PC-3 (cell line): ENCODE measurements at regions not wholly inside any gene's neighbourhood (a gene's known extent, or its start where the extent isn't known, plus 50 kb on each side); places are given as distances from the start of the nearest gene placed in this dataset.

Experiments used
- ATAC-seq: fragments of 200-7000 bp; cut with Tn5 transposase; 2 replicates; pipeline ENCODE4 v1.9.1; 2020; ENCODE audit warnings: mild to moderate bottlenecking, moderate library complexity
- BruUV-seq: library from RNA; stranded (reverse); fragments of 400-500 nt; replicated peaks from 2 replicates; lab custom pipeline; 2021; lab: Mats Ljungman, UMichigan
- CTCF ChIA-PET: fragments of 300-600 bp; sonication (Branson Sonifier 250); formaldehyde crosslinking; loops from one replicate; lab custom pipeline; 2022; ENCODE audit warnings: antibody characterized with exemption; lab: Charles Lee
- POLR2A ChIA-PET: fragments of 300-600 bp; sonication (Branson Sonifier 250); formaldehyde crosslinking; loops from one replicate; lab custom pipeline; 2022; ENCODE audit warnings: antibody characterized with exemption; ENCODE audit not compliant: unreplicated experiment; lab: Charles Lee
- DNase-seq: peaks from one replicate; pipeline ENCODE4 v3.0.0-alpha.2; 2015
- H2AFZ ChIP-seq: fragments of 300-600 bp; sonication (generic); 2 replicates; pipeline ENCODE4 v1.6.0; 2016; ENCODE audit warnings: antibody characterized with exemption, low read length
- H3F3A ChIP-seq: fragments of 300-600 bp; sonication (generic); one replicate; pipeline ENCODE4 v1.6.0; 2017; ENCODE audit warnings: antibody characterized with exemption, low read length, control low read depth, mild to moderate bottlenecking; ENCODE audit not compliant: unreplicated experiment
- H3K27ac ChIP-seq: fragments of 300-600 bp; sonication (generic); 2 replicates; pipeline ENCODE4 v1.5.1; 2016; ENCODE audit warnings: mild to moderate bottlenecking, low read length
- H3K27me3 ChIP-seq: fragments of 300-600 bp; sonication (generic); 2 replicates; pipeline ENCODE4 v1.6.1; 2016; ENCODE audit warnings: low read length, mixed read lengths
- H3K36me3 ChIP-seq: fragments of 300-600 bp; sonication (generic); 2 replicates; pipeline ENCODE4 v1.6.1; 2016; ENCODE audit warnings: low read depth, mixed run types, low read length, mixed read lengths
- H3K4me1 ChIP-seq: fragments of 300-600 bp; sonication (generic); 2 replicates; pipeline ENCODE4 v1.5.1; 2016; ENCODE audit warnings: low read length; ENCODE audit not compliant: insufficient read depth
- H3K4me2 ChIP-seq: fragments of 300-600 bp; sonication (generic); 2 replicates; pipeline ENCODE4 v1.6.0; 2016; ENCODE audit warnings: low read length
- H3K4me3 ChIP-seq: fragments of 300-600 bp; sonication (generic); 2 replicates; pipeline ENCODE4 v1.5.1; 2016; ENCODE audit warnings: mild to moderate bottlenecking, low read length, mixed read lengths
- H3K79me2 ChIP-seq: fragments of 300-600 bp; sonication (generic); 2 replicates; pipeline ENCODE4 v1.6.1; 2017; ENCODE audit warnings: low read length, mixed read lengths
- H3K9ac ChIP-seq: fragments of 300-600 bp; sonication (generic); 2 replicates; pipeline ENCODE4 v1.6.0; 2016; ENCODE audit warnings: mild to moderate bottlenecking, low read length
- H3K9me2 ChIP-seq: fragments of 300-600 bp; sonication (generic); replicated peaks from 2 replicates; pipeline ENCODE4 v1.6.1; 2016; ENCODE audit warnings: mixed run types, low read length, mixed read lengths
- H3K9me3 ChIP-seq: fragments of 300-600 bp; sonication (generic); 2 replicates; pipeline ENCODE4 v1.6.1; 2016; ENCODE audit warnings: low read length, mixed read lengths
- H4K20me1 ChIP-seq: fragments of 300-600 bp; sonication (generic); 2 replicates; pipeline ENCODE4 v1.6.1; 2016; ENCODE audit warnings: low read length, mixed read lengths
- CTCF ChIP-seq: fragments of 300-600 bp; sonication (generic); conservative IDR thresholded peaks from 2 replicates; pipeline ENCODE4 v1.5.1; 2017; ENCODE audit warnings: antibody characterized with exemption, low read depth, mild to moderate bottlenecking, low read length
- EZH2 ChIP-seq: fragments of 300-600 bp; sonication (generic); IDR thresholded peaks from one replicate; pipeline ENCODE4 v1.6.1; 2017; ENCODE audit warnings: antibody characterized with exemption, mild to moderate bottlenecking, low read length; ENCODE audit not compliant: unreplicated experiment
- EZH2phosphoT487 ChIP-seq: fragments of 300-600 bp; sonication (generic); IDR thresholded peaks from 2 replicates; pipeline ENCODE4 v1.6.1; 2018; ENCODE audit warnings: mild to moderate bottlenecking, antibody characterized with exemption, low read length, borderline replicate concordance
- intact Hi-C: fragments of 100-400 bp; cut with micrococcal nuclease; formaldehyde crosslinking; loops from 2 replicates; pipeline ENCODE4 v1.9.0; 2023

GRCh38 chr2:136628490-136628889 lies 136.9 kb upstream of the THSD7B start:
- Histone ChIP-seq H3K4me1 (no peaks in the 10 kb centered on the region), H3K4me3 (no peak overlapping the region), H2AFZ (no peak overlapping the region), H3K27me3 (no peaks in the 10 kb centered on the region), H3K9me3 (no peaks in the 10 kb centered on the region), H3F3A (no peaks in the 10 kb centered on the region), H3K9me2 (no peaks in the 10 kb centered on the region), H3K79me2 (no peaks in the 10 kb centered on the region), H4K20me1 (no peaks in the 10 kb centered on the region), H3K36me3 (no peaks in the 10 kb centered on the region), H3K27ac (no peak overlapping the region), H3K4me2 (no peak overlapping the region), H3K9ac (no peak overlapping the region)
- BruUV-seq = no TSS peak
- intact Hi-C loops = no loop called here
- no peak for ATAC-seq
- no peak for TF ChIP-seq EZH2phosphoT487
- no peak for TF ChIP-seq CTCF
- no peak for TF ChIP-seq EZH2
- no peak for DNase-seq
- CTCF ChIA-PET = no interaction called here
- POLR2A ChIA-PET = no interaction called here

GRCh38 chr2:136613096-136613495 lies 152.2 kb upstream of the THSD7B start:
- Histone ChIP-seq H3K79me2 (no peaks in the 10 kb centered on the region), H3K27me3 (peaks cover 12% of the 10 kb centered on the region), H3K9me2 (no peaks in the 10 kb centered on the region), H4K20me1 (no peaks in the 10 kb centered on the region), H3K9ac (no peak overlapping the region), H3K27ac (no peak overlapping the region), H3K4me1 (no peaks in the 10 kb centered on the region), H3K9me3 (no peaks in the 10 kb centered on the region), H3K4me2 (no peak overlapping the region), H2AFZ (no peak overlapping the region), H3K4me3 (no peak overlapping the region), H3F3A (no peaks in the 10 kb centered on the region), H3K36me3 (no peaks in the 10 kb centered on the region)
- TF ChIP-seq EZH2phosphoT487 = no peak
- TF ChIP-seq CTCF = no peak
- no peak for TF ChIP-seq EZH2
- no TSS peak for BruUV-seq
- DNase-seq (no peak), ATAC-seq (no peak)
- intact Hi-C loops = no loop called here
- CTCF ChIA-PET = no interaction called here
- POLR2A ChIA-PET = no interaction called here

GRCh38 chr2:136612079-136612478 lies 153.3 kb upstream of the THSD7B start:
- no peak for TF ChIP-seq CTCF
- TF ChIP-seq EZH2phosphoT487 = no peak
- no peak for TF ChIP-seq EZH2
- Histone ChIP-seq H3K4me3 (no peak overlapping the region), H2AFZ (no peak overlapping the region), H3K36me3 (no peaks in the 10 kb centered on the region), H4K20me1 (no peaks in the 10 kb centered on the region), H3K79me2 (no peaks in the 10 kb centered on the region), H3K9ac (no peak overlapping the region), H3K27me3 (peaks cover 13% of the 10 kb centered on the region), H3F3A (no peaks in the 10 kb centered on the region), H3K4me2 (no peak overlapping the region), H3K27ac (no peak overlapping the region), H3K4me1 (no peaks in the 10 kb centered on the region), H3K9me3 (no peaks in the 10 kb centered on the region), H3K9me2 (no peaks in the 10 kb centered on the region)
- no peak for DNase-seq
- ChIA-PET CTCF (no interaction called here), POLR2A (no interaction called here)
- no TSS peak for BruUV-seq
- ATAC-seq = no peak
- intact Hi-C loops = no loop called here
